A549 (cell line): ENCODE measurements at regions not wholly inside any gene's neighbourhood (a gene's known extent, or its start where the extent isn't known, plus 50 kb on each side); places are given as distances from the start of the nearest gene placed in this dataset.

Source experiments
- CHD2 ChIP-seq: fragments of 150-350 bp; IDR thresholded peaks from 2 replicates; pipeline ENCODE4 v1.6.1; 2014; ENCODE audit warnings: low read length; ENCODE audit not compliant: partially characterized antibody
- CHD4 ChIP-seq: fragments of 200-600 bp; sonication (generic); IDR thresholded peaks from 2 replicates; pipeline ENCODE4 v1.6.1; 2016; ENCODE audit warnings: antibody characterized with exemption, mild to moderate bottlenecking, borderline replicate concordance
- CTCF ChIP-seq: fragments of >200 bp; sonication (Bioruptor Twin); formaldehyde crosslinking; IDR thresholded peaks from 3 replicates; pipeline ENCODE4 v1.5.1; 2016
- EP300 ChIP-seq, 2 experiments: fragments of >200 bp; sonication (Bioruptor Twin); formaldehyde crosslinking; IDR thresholded peaks; 2 replicates in 1 of 2; 3 replicates in 1 of 2; pipeline ENCODE4 v1.6.1; 2016 to 2017
- POLR2A ChIP-seq: IDR thresholded peaks from 2 replicates; pipeline ENCODE4 v1.6.1; 2012; ENCODE audit warnings: mild to moderate bottlenecking, low read length
- RAD21 ChIP-seq, 2 experiments: fragments of >200 bp in 1 of 2; sonication (Bioruptor Twin) in 1 of 2; formaldehyde crosslinking in 1 of 2; IDR thresholded peaks in 1 of 2; conservative IDR thresholded peaks in 1 of 2; 2 replicates in 1 of 2; 3 replicates in 1 of 2; pipeline ENCODE4 v1.6.1; 2012 to 2018; ENCODE audit warnings: inconsistent platforms in 1 of 2
- RCOR1 ChIP-seq: fragments of 150-350 bp; IDR thresholded peaks from 2 replicates; pipeline ENCODE4 v1.6.1; 2014; ENCODE audit warnings: antibody characterized with exemption, low read length, low read depth
- REST ChIP-seq: fragments of 200-600 bp; sonication (generic); IDR thresholded peaks from 2 replicates; pipeline ENCODE4 v1.6.1; 2016; ENCODE audit warnings: antibody characterized with exemption, mild to moderate bottlenecking, moderate library complexity
- ZFP36 ChIP-seq: fragments of 450-650 bp; IDR thresholded peaks from 2 replicates; pipeline ENCODE4 v1.6.1; 2014; ENCODE audit warnings: borderline replicate concordance; ENCODE audit not compliant: partially characterized antibody
- TF ChIP-seq, protein P1 (sequence below): IDR thresholded peaks from 2 replicates; pipeline ENCODE4 v1.6.1; 2012; ENCODE audit warnings: low read depth, borderline replicate concordance

GRCh38 chr22:48155446-48155845 lies 1393.0 kb downstream of the TBC1D22A start:
- TF ChIP-seq REST: no peak
- TF ChIP-seq EP300 (IDR thresholded peaks at IDR 0.05): no peak
- no peak for TF ChIP-seq ZFP36
- TF ChIP-seq CTCF: no peak
- TF ChIP-seq POLR2A: no peak
- TF ChIP-seq RAD21 (conservative IDR thresholded peaks at IDR 0.05 in 1 of 2, IDR thresholded peaks at IDR 0.05 in 1 of 2): no peak
- no peak for TF ChIP-seq CHD4
- no peak for TF ChIP-seq CHD2
- TF ChIP-seq RCOR1: no peak
- TF ChIP-seq, protein P1, sequence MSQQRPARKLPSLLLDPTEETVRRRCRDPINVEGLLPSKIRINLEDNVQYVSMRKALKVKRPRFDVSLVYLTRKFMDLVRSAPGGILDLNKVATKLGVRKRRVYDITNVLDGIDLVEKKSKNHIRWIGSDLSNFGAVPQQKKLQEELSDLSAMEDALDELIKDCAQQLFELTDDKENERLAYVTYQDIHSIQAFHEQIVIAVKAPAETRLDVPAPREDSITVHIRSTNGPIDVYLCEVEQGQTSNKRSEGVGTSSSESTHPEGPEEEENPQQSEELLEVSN: no peak
